ENCODE measurements at regions not wholly inside any gene's neighbourhood (a gene's known extent, or its start where the extent isn't known, plus 50 kb on each side); places are given as distances from the start of the nearest gene placed in this dataset.

- Mint-ChIP-seq H3K36me3 (ENCODE audit: low read depth, unreplicated experiment) (no peaks in the 10 kb centered on the region), H3K9me3 (ENCODE audit: unreplicated experiment) (no peaks in the 10 kb centered on the region), H3K27me3 (ENCODE audit: unreplicated experiment) (peaks cover 6% of the 10 kb centered on the region), H3K4me1 (ENCODE audit: unreplicated experiment) (peaks cover 27% of the 10 kb centered on the region), H3K4me3 (ENCODE audit: unreplicated experiment) (no peak overlapping the region), H3K27ac (ENCODE audit: unreplicated experiment) (no peak overlapping the region)
- no peak for TF ChIP-seq CTCF (IDR thresholded peaks at IDR 0.05; ENCODE audit: unreplicated experiment)
- no peak for DNase-seq (ENCODE audit: low spot score)
Measured at GRCh38 chr2:2701176-2701781, 370.2 kb upstream of the MYT1L start.

GRCh38 chr2:2699121-2699505 lies 368.0 kb upstream of the MYT1L start:
- H3K4me1 Mint-ChIP-seq (ENCODE audit: unreplicated experiment) = peaks cover 11% of the 10 kb centered on the region
- H3K9me3 Mint-ChIP-seq (ENCODE audit: unreplicated experiment) = no peaks in the 10 kb centered on the region
- TF ChIP-seq CTCF (IDR thresholded peaks at IDR 0.05; ENCODE audit: unreplicated experiment) = no peak
- H3K4me3 Mint-ChIP-seq (ENCODE audit: unreplicated experiment) = no peak overlapping the region
- no peak overlapping the region for H3K27ac Mint-ChIP-seq (ENCODE audit: unreplicated experiment)
- no peaks in the 10 kb centered on the region for H3K36me3 Mint-ChIP-seq (ENCODE audit: low read depth, unreplicated experiment)
- no peak for DNase-seq (ENCODE audit: low spot score)
- H3K27me3 Mint-ChIP-seq (ENCODE audit: unreplicated experiment) = peaks cover 6% of the 10 kb centered on the region

- TF ChIP-seq CTCF (IDR thresholded peaks at IDR 0.05; ENCODE audit: unreplicated experiment) = peak; percentile 69
Measured at GRCh38 chr2:2698182-2699120, 367.4 kb upstream of the MYT1L start.

GRCh38 chr2:2696733-2697455 lies 365.8 kb upstream of the MYT1L start:
- H3K9me3 Mint-ChIP-seq (ENCODE audit: unreplicated experiment) = no peaks in the 10 kb centered on the region
- no peaks in the 10 kb centered on the region for H3K36me3 Mint-ChIP-seq (ENCODE audit: low read depth, unreplicated experiment)
- no peak overlapping the region for H3K27ac Mint-ChIP-seq (ENCODE audit: unreplicated experiment)
- peaks cover 6% of the 10 kb centered on the region for H3K27me3 Mint-ChIP-seq (ENCODE audit: unreplicated experiment)
- DNase-seq (ENCODE audit: low spot score) = no peak
- no peak for TF ChIP-seq CTCF (IDR thresholded peaks at IDR 0.05; ENCODE audit: unreplicated experiment)
- H3K4me3 Mint-ChIP-seq (ENCODE audit: unreplicated experiment) = no peak overlapping the region
- H3K4me1 Mint-ChIP-seq (ENCODE audit: unreplicated experiment) = peaks cover 9% of the 10 kb centered on the region

More at GRCh38 chr2:2698182-2699120, 367.4 kb upstream of the MYT1L start:
- H3K36me3 Mint-ChIP-seq (ENCODE audit: low read depth, unreplicated experiment) = no peaks in the 10 kb centered on the region
- DNase-seq (ENCODE audit: low spot score) = peak; percentile 41
- H3K27ac Mint-ChIP-seq (ENCODE audit: unreplicated experiment) = no peak overlapping the region
- H3K9me3 Mint-ChIP-seq (ENCODE audit: unreplicated experiment) = no peaks in the 10 kb centered on the region
- H3K27me3 Mint-ChIP-seq (ENCODE audit: unreplicated experiment) = peaks cover 6% of the 10 kb centered on the region
- H3K4me3 Mint-ChIP-seq (ENCODE audit: unreplicated experiment) = no peak overlapping the region
- peaks cover 6% of the 10 kb centered on the region for H3K4me1 Mint-ChIP-seq (ENCODE audit: unreplicated experiment)

Measured in endothelial cell (in vitro differentiated cells).